Thyroid gland (tissue), 4 donors: ENCODE measurements at regions not wholly inside any gene's neighbourhood (a gene's known extent, or its start where the extent isn't known, plus 50 kb on each side); places are given as distances from the start of the nearest gene placed in this dataset.

Experiments
- CTCF ChIP-seq, 6 experiments: fragments of 200-600 bp in 3 of 6; fragments of 450-650 bp in 3 of 6; sonication (generic) in 3 of 6; IDR thresholded peaks; one replicate each; pipeline ENCODE4 v1.5.1; 2016 to 2019; ENCODE audit warnings: antibody characterized with exemption in 6 of 6, mild to moderate bottlenecking in 2 of 6, inconsistent platforms in 1 of 6, moderate library complexity in 1 of 6
- POLR2A ChIP-seq, 2 donors: fragments of 450-650 bp; IDR thresholded peaks; one replicate each; pipeline ENCODE4 v1.6.1; 2017; ENCODE audit warnings: antibody characterized with exemption in 2 of 2, mild to moderate bottlenecking in 2 of 2, moderate library complexity in 1 of 2

- TF ChIP-seq CTCF (IDR thresholded peaks at IDR 0.05) (no peak), POLR2A (IDR thresholded peaks at IDR 0.05) (no peak)
Observed at GRCh38 chrX:40373641-40374040, 207.1 kb upstream of the ATP6AP2 start.
